ENCODE measurements at regions not wholly inside any gene's neighbourhood (a gene's known extent, or its start where the extent isn't known, plus 50 kb on each side); places are given as distances from the start of the nearest gene placed in this dataset.

GRCh38 chr5:124643336-124643735 is 103.1 kb downstream of the ZNF608 start:
- H3K36me3 Mint-ChIP-seq (ENCODE audit: low read depth) = no peaks in the 10 kb centered on the region
- no peak overlapping the region for H3K27ac Mint-ChIP-seq
- H3K9me3 Mint-ChIP-seq = no peaks in the 10 kb centered on the region
- H3K4me1 Mint-ChIP-seq (ENCODE audit: low read depth) = peaks cover 2% of the 10 kb centered on the region
- H3K27me3 Mint-ChIP-seq = peaks cover 65% of the 10 kb centered on the region
- no peak overlapping the region for H3K4me3 Mint-ChIP-seq
- DNase-seq = no peak

GRCh38 chr5:124642151-124642550 is 104.3 kb downstream of the ZNF608 start:
- Mint-ChIP-seq H3K27me3 (peaks cover 53% of the 10 kb centered on the region), H3K4me1 (ENCODE audit: low read depth) (peaks cover under 1% of the 10 kb centered on the region)

GRCh38 chr5:124641154-124641792 is 105.2 kb downstream of the ZNF608 start:
- peaks cover 45% of the 10 kb centered on the region for H3K27me3 Mint-ChIP-seq
- H3K9me3 Mint-ChIP-seq = no peaks in the 10 kb centered on the region

More at GRCh38 chr5:124642151-124642550, 104.3 kb downstream of the ZNF608 start:
- no peak overlapping the region for H3K27ac Mint-ChIP-seq
- no peak for DNase-seq
- H3K4me3 Mint-ChIP-seq = no peak overlapping the region
- H3K9me3 Mint-ChIP-seq = no peaks in the 10 kb centered on the region
- H3K36me3 Mint-ChIP-seq (ENCODE audit: low read depth) = no peaks in the 10 kb centered on the region

GRCh38 chr5:124639095-124639665 is 107.3 kb downstream of the ZNF608 start:
- H3K27ac Mint-ChIP-seq = no peak overlapping the region
- no peak for DNase-seq
- H3K4me3 Mint-ChIP-seq = no peak overlapping the region
- peaks cover 29% of the 10 kb centered on the region for H3K27me3 Mint-ChIP-seq
- H3K9me3 Mint-ChIP-seq = no peaks in the 10 kb centered on the region
- no peaks in the 10 kb centered on the region for H3K4me1 Mint-ChIP-seq (ENCODE audit: low read depth)
- H3K36me3 Mint-ChIP-seq (ENCODE audit: low read depth) = no peaks in the 10 kb centered on the region

More at GRCh38 chr5:124641154-124641792, 105.2 kb downstream of the ZNF608 start:
- no peaks in the 10 kb centered on the region for H3K4me1 Mint-ChIP-seq (ENCODE audit: low read depth)
- H3K27ac Mint-ChIP-seq = no peak overlapping the region
- no peaks in the 10 kb centered on the region for H3K36me3 Mint-ChIP-seq (ENCODE audit: low read depth)
- DNase-seq = no peak
- H3K4me3 Mint-ChIP-seq = no peak overlapping the region

- Mint-ChIP-seq H3K4me3 (no peak overlapping the region), H3K27me3 (peaks cover 15% of the 10 kb centered on the region), H3K36me3 (ENCODE audit: low read depth) (no peaks in the 10 kb centered on the region), H3K27ac (no peak overlapping the region), H3K9me3 (no peaks in the 10 kb centered on the region), H3K4me1 (ENCODE audit: low read depth) (no peaks in the 10 kb centered on the region)
- no peak for DNase-seq
These were observed 109.4 kb downstream of the ZNF608 start for GRCh38 chr5:124637011-124637410.

GRCh38 chr5:124634741-124635323 is 111.6 kb downstream of the ZNF608 start:
- Mint-ChIP-seq H3K27me3 (peaks cover 16% of the 10 kb centered on the region), H3K4me3 (no peak overlapping the region), H3K36me3 (ENCODE audit: low read depth) (no peaks in the 10 kb centered on the region), H3K4me1 (ENCODE audit: low read depth) (no peaks in the 10 kb centered on the region), H3K9me3 (no peaks in the 10 kb centered on the region), H3K27ac (no peak overlapping the region)
- no peak for DNase-seq

GRCh38 chr5:124634228-124634739 is 112.2 kb downstream of the ZNF608 start:
- Mint-ChIP-seq H3K27ac (no peak overlapping the region), H3K27me3 (peaks cover 16% of the 10 kb centered on the region), H3K9me3 (no peaks in the 10 kb centered on the region), H3K4me3 (no peak overlapping the region), H3K36me3 (ENCODE audit: low read depth) (no peaks in the 10 kb centered on the region), H3K4me1 (ENCODE audit: low read depth) (no peaks in the 10 kb centered on the region)
- no peak for DNase-seq

- H3K36me3 Mint-ChIP-seq (ENCODE audit: low read depth) = no peaks in the 10 kb centered on the region
- H3K9me3 Mint-ChIP-seq = no peaks in the 10 kb centered on the region
- no peak overlapping the region for H3K4me3 Mint-ChIP-seq
- H3K27me3 Mint-ChIP-seq = peaks cover 19% of the 10 kb centered on the region
- no peaks in the 10 kb centered on the region for H3K4me1 Mint-ChIP-seq (ENCODE audit: low read depth)
- no peak for DNase-seq
- H3K27ac Mint-ChIP-seq = no peak overlapping the region
These were observed 113.2 kb downstream of the ZNF608 start for GRCh38 chr5:124633209-124633608.

- H3K27me3 Mint-ChIP-seq = peaks cover 19% of the 10 kb centered on the region
- no peak overlapping the region for H3K4me3 Mint-ChIP-seq
- no peaks in the 10 kb centered on the region for H3K36me3 Mint-ChIP-seq (ENCODE audit: low read depth)
- no peaks in the 10 kb centered on the region for H3K4me1 Mint-ChIP-seq (ENCODE audit: low read depth)
- H3K9me3 Mint-ChIP-seq = no peaks in the 10 kb centered on the region
- no peak for DNase-seq
- H3K27ac Mint-ChIP-seq = no peak overlapping the region
These were observed 114.4 kb downstream of the ZNF608 start for GRCh38 chr5:124631874-124632550.

- no peak for DNase-seq
- no peak overlapping the region for H3K27ac Mint-ChIP-seq
- no peaks in the 10 kb centered on the region for H3K4me1 Mint-ChIP-seq (ENCODE audit: low read depth)
- H3K4me3 Mint-ChIP-seq = no peak overlapping the region
- H3K27me3 Mint-ChIP-seq = peaks cover 23% of the 10 kb centered on the region
- no peaks in the 10 kb centered on the region for H3K9me3 Mint-ChIP-seq
- H3K36me3 Mint-ChIP-seq (ENCODE audit: low read depth) = no peaks in the 10 kb centered on the region
These were observed 115.4 kb downstream of the ZNF608 start for GRCh38 chr5:124630767-124631704.

- Mint-ChIP-seq H3K4me3 (no peak overlapping the region), H3K27ac (no peak overlapping the region), H3K9me3 (no peaks in the 10 kb centered on the region), H3K36me3 (ENCODE audit: low read depth) (no peaks in the 10 kb centered on the region), H3K4me1 (ENCODE audit: low read depth) (no peaks in the 10 kb centered on the region), H3K27me3 (peaks cover 28% of the 10 kb centered on the region)
- no peak for DNase-seq
These were observed 117.5 kb downstream of the ZNF608 start for GRCh38 chr5:124628721-124629596.

- Mint-ChIP-seq H3K27me3 (peaks cover 28% of the 10 kb centered on the region), H3K36me3 (ENCODE audit: low read depth) (no peaks in the 10 kb centered on the region), H3K4me3 (no peak overlapping the region), H3K9me3 (no peaks in the 10 kb centered on the region), H3K27ac (no peak overlapping the region), H3K4me1 (ENCODE audit: low read depth) (no peaks in the 10 kb centered on the region)
- DNase-seq = no peak
These were observed 118.4 kb downstream of the ZNF608 start for GRCh38 chr5:124627815-124628595.

- no peak for DNase-seq
- Mint-ChIP-seq H3K27ac (no peak overlapping the region), H3K27me3 (peaks cover 21% of the 10 kb centered on the region), H3K4me3 (no peak overlapping the region), H3K9me3 (no peaks in the 10 kb centered on the region), H3K36me3 (ENCODE audit: low read depth) (no peaks in the 10 kb centered on the region), H3K4me1 (ENCODE audit: low read depth) (no peaks in the 10 kb centered on the region)
These were observed 120.4 kb downstream of the ZNF608 start for GRCh38 chr5:124626053-124626452.
